Naive B cell (primary cell): ENCODE measurements at regions not wholly inside any gene's neighbourhood (a gene's known extent, or its start where the extent isn't known, plus 50 kb on each side); places are given as distances from the start of the nearest gene placed in this dataset.

Source experiments
- ATAC-seq, 2 donors: fragments of 150-1000 bp; cut with Tn5 transposase; 2 replicates each; pipeline ENCODE4 v1.10.0; 2021; ENCODE audit warnings: low read depth in 2 of 2, mild to moderate bottlenecking in 2 of 2, moderate library complexity in 2 of 2
- DNase-seq: peaks from one replicate; pipeline ENCODE4 v3.0.0; 2022
- H3K27ac Mint-ChIP-seq, 6 donors: one replicate each; pipeline ENCODE4 v1.8.0; 2020 to 2022; ENCODE audit warnings: mild to moderate bottlenecking in 6 of 6, mixed read lengths in 6 of 6, moderate library complexity in 5 of 6, inconsistent platforms in 2 of 6
- H3K27me3 Mint-ChIP-seq, 3 donors: one replicate each; pipeline ENCODE4 v1.8.0; 2021 to 2022; ENCODE audit warnings: mixed read lengths in 3 of 3, mild to moderate bottlenecking in 1 of 3
- H3K36me3 Mint-ChIP-seq, 2 donors: one replicate each; pipeline ENCODE4 v1.8.0; 2020 to 2022; ENCODE audit warnings: mixed read lengths in 2 of 2, inconsistent platforms in 1 of 2, mild to moderate bottlenecking in 1 of 2
- H3K4me1 Mint-ChIP-seq, 3 donors: one replicate each; pipeline ENCODE4 v1.8.0; 2020 to 2022; ENCODE audit warnings: mixed read lengths in 3 of 3, inconsistent platforms in 1 of 3, mild to moderate bottlenecking in 1 of 3, moderate library complexity in 1 of 3
- H3K4me3 Mint-ChIP-seq, 8 donors: one replicate each; pipeline ENCODE4 v1.8.0; 2020 to 2022; ENCODE audit warnings: mild to moderate bottlenecking in 8 of 8, mixed read lengths in 8 of 8, moderate library complexity in 8 of 8, inconsistent platforms in 2 of 8
- H3K9me3 Mint-ChIP-seq, 7 donors: one replicate each; pipeline ENCODE4 v1.8.0; 2020 to 2022; ENCODE audit warnings: mixed read lengths in 7 of 7, mild to moderate bottlenecking in 5 of 7, inconsistent platforms in 2 of 7, moderate library complexity in 1 of 7

GRCh38 chr7:136139417-136139816, 162.3 kb upstream of the MTPN start:
- Mint-ChIP-seq H3K27me3 (no peaks in the 10 kb centered on the region), H3K4me1 (no peaks in the 10 kb centered on the region)

DNA sequence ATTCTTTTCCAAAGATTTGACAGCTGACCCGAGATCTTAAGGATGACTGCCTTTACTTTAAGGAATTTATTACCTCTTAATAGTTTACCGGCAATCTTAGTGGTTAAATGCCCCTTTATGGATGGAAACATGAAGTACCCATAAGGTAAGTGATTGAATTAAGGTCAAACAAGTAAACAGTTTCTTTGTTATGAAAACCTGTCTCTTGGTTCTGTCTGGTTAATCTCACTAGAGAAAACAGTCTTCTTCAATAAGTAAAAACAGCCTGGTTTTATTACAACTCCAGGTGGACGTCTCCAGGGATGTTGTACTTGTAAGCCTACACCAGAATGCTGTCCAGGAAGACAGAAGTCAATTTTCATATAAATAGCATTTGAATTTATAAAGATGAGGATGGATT, 161.8 kb upstream of the MTPN start:
- Mint-ChIP-seq H3K4me3 (no peak overlapping the region), H3K4me1 (no peaks in the 10 kb centered on the region), H3K36me3 (no peaks in the 10 kb centered on the region), H3K27ac (no peak overlapping the region), H3K27me3 (no peaks in the 10 kb centered on the region), H3K9me3 (peaks cover 0 to 1% (median 0%) of the 10 kb centered on the region in 7 donors)
- DNase-seq (no peak), ATAC-seq (no peak)

More at GRCh38 chr7:136139417-136139816, 162.3 kb upstream of the MTPN start:
- no peak overlapping the region for H3K4me3 Mint-ChIP-seq
- H3K36me3 Mint-ChIP-seq, result no peaks in the 10 kb centered on the region
- DNase-seq (no peak), ATAC-seq (no peak)
- H3K27ac Mint-ChIP-seq, result no peak overlapping the region
- H3K9me3 Mint-ChIP-seq, result peaks cover 0 to 1% (median 0%) of the 10 kb centered on the region in 7 donors

DNA sequence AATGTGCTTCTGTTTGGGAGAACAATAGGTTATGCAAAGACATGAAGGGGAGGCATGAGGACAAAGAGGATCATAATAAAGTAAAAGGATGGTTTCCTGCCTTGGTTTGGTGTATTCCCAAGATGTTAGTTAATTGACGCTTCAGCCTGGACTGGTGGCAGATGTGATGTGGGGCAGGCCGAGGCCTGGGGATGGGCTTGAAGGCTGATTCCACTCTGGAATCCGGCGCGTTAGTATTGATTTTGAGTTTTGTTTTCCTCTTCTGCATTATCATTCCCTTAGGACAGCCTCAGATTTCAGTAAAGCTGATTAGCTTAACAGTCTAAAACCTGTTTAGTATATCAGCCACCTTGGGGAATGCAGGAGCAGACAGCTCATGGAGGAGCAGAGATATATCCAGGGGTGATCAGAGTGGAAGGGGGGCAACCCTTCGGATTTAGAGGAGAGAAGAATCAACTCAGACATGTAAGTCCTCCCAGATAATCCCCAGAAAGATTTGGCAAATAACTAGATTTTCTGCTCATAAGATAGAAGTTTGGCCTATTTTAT, 159.8 kb upstream of the MTPN start:
- no peak for DNase-seq
- H3K36me3 Mint-ChIP-seq, result peaks cover 0 to 4% of the 10 kb centered on the region in 2 donors
- no peaks in the 10 kb centered on the region for H3K27me3 Mint-ChIP-seq
- H3K4me3 Mint-ChIP-seq, result no peak overlapping the region
- peaks cover 0 to 1% (median 0%) of the 10 kb centered on the region in 7 donors for H3K9me3 Mint-ChIP-seq
- H3K27ac Mint-ChIP-seq, result no peak overlapping the region
- ATAC-seq, result no peak
- H3K4me1 Mint-ChIP-seq, result no peaks in the 10 kb centered on the region

DNA sequence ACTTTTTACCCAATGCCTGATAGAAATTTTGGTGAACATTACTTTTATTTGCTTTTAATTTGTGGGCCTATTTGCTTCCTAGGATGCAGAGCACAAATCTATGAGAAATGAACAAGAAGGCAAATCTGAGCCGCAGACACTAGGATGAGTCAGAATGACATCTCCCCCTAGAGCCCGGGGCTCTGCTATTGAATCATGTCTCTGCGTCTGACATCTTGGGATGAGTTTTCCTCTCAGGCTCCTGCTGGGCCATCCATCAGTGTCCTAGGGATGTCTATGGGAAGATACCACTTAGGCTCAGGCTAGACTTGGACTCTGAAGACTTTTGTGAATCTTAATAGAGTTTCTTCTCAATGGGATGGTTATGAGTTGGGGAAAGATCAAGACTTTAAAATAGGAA, 157.3 kb upstream of the MTPN start:
- no peaks in the 10 kb centered on the region for H3K9me3 Mint-ChIP-seq
- no peak overlapping the region for H3K27ac Mint-ChIP-seq
- no peak for ATAC-seq
- peaks cover 0 to 4% of the 10 kb centered on the region in 2 donors for H3K36me3 Mint-ChIP-seq
- DNase-seq, result no peak
- H3K4me1 Mint-ChIP-seq, result no peaks in the 10 kb centered on the region
- no peaks in the 10 kb centered on the region for H3K27me3 Mint-ChIP-seq
- no peak overlapping the region for H3K4me3 Mint-ChIP-seq

DNA sequence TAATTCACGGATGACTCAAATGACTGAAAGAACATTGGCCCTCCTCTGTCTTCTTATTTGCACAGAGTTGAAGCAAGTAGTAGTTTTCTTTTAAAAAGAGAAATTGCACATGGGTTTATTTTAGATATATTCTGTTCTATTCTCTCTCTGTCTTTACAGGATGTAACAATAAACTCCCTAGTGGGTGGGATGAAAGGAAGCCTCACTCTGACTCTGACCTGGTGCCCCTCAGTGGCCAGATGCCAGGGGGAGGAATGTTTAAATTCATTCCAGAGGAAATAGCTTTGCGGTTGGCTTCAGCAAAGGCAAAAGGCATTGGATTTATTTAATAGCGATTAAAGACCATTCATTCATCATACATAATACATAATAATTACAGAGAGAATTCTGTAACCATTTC, 156.4 kb upstream of the MTPN start:
- Mint-ChIP-seq H3K4me1 (no peaks in the 10 kb centered on the region), H3K4me3 (no peak overlapping the region), H3K27ac (no peak overlapping the region), H3K27me3 (no peaks in the 10 kb centered on the region), H3K36me3 (peaks cover 0 to 4% of the 10 kb centered on the region in 2 donors), H3K9me3 (no peaks in the 10 kb centered on the region)
- DNase-seq (no peak), ATAC-seq (no peak)

DNA sequence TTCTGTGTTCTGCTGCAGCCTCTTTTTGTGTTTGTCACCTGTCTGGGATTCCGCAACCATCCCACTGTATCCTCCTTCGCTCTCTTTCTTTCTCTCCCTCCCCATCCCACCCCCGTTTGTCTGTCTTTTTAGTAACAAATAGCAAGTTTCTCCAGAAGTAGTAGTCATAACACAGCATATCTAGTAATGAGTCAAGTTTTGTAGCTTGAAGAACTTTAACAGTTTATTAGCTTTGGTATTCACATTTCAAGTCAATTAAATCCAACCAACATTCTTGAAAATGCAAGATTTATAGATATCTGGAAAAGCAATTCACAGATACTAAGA, 154.1 kb upstream of the MTPN start:
- Mint-ChIP-seq H3K4me1 (no peaks in the 10 kb centered on the region), H3K27me3 (peaks cover 0 to 4% (median 0%) of the 10 kb centered on the region in 3 donors), H3K9me3 (peaks cover 0 to 4% (median 0%) of the 10 kb centered on the region in 7 donors), H3K4me3 (no peak overlapping the region), H3K27ac (no peak overlapping the region), H3K36me3 (peaks cover 0 to 4% of the 10 kb centered on the region in 2 donors)
- ATAC-seq, result no peak
- no peak for DNase-seq

- Mint-ChIP-seq H3K9me3 (peaks cover 0 to 4% (median 0%) of the 10 kb centered on the region in 7 donors), H3K27ac (no peak overlapping the region), H3K4me3 (no peak overlapping the region), H3K36me3 (peaks cover 0 to 4% of the 10 kb centered on the region in 2 donors), H3K27me3 (peaks cover 0 to 4% (median 0%) of the 10 kb centered on the region in 3 donors), H3K4me1 (no peaks in the 10 kb centered on the region)
- DNase-seq (no peak), ATAC-seq (no peak)
These were observed 153.5 kb upstream of the MTPN start for GRCh38 chr7:136130511-136131303.

- Mint-ChIP-seq H3K4me1 (no peaks in the 10 kb centered on the region), H3K4me3 (no peak overlapping the region), H3K9me3 (peaks cover 0 to 18% (median 6%) of the 10 kb centered on the region in 7 donors), H3K27ac (no peak overlapping the region), H3K27me3 (peaks cover 0 to 8% (median 0%) of the 10 kb centered on the region in 3 donors), H3K36me3 (peaks cover 0 to under 1% of the 10 kb centered on the region in 2 donors)
- DNase-seq (no peak), ATAC-seq (no peak)
These were observed 150.9 kb upstream of the MTPN start for GRCh38 chr7:136128050-136128449.

GRCh38 chr7:136123352-136123751, 146.2 kb upstream of the MTPN start:
- ATAC-seq, result no peak

GRCh38 chr7:136122026-136122425, 144.9 kb upstream of the MTPN start:
- Mint-ChIP-seq H3K27me3 (peaks cover 0 to 4% (median 0%) of the 10 kb centered on the region in 3 donors), H3K4me3 (no peak overlapping the region), H3K4me1 (no peaks in the 10 kb centered on the region), H3K27ac (no peak overlapping the region), H3K9me3 (peaks cover 0 to 14% (median 8%) of the 10 kb centered on the region in 7 donors), H3K36me3 (no peaks in the 10 kb centered on the region)
- no peak for DNase-seq
- ATAC-seq, result no peak

More at GRCh38 chr7:136123352-136123751, 146.2 kb upstream of the MTPN start:
- Mint-ChIP-seq H3K27me3 (peaks cover 0 to 7% (median 0%) of the 10 kb centered on the region in 3 donors), H3K9me3 (peaks cover 0 to 18% (median 8%) of the 10 kb centered on the region in 7 donors), H3K36me3 (no peaks in the 10 kb centered on the region), H3K27ac (no peak overlapping the region), H3K4me3 (no peak overlapping the region), H3K4me1 (no peaks in the 10 kb centered on the region)
- DNase-seq, result no peak

- H3K9me3 Mint-ChIP-seq, result peaks cover 0 to 9% (median 0%) of the 10 kb centered on the region in 7 donors
- H3K27ac Mint-ChIP-seq, result no peak overlapping the region
- DNase-seq (no peak), ATAC-seq (no peak)
- peaks cover 0 to 6% (median 4%) of the 10 kb centered on the region in 3 donors for H3K4me1 Mint-ChIP-seq
- H3K27me3 Mint-ChIP-seq, result peaks cover 0 to 10% (median 8%) of the 10 kb centered on the region in 3 donors
- H3K36me3 Mint-ChIP-seq, result peaks cover 6 to 9% of the 10 kb centered on the region in 2 donors
- no peak overlapping the region for H3K4me3 Mint-ChIP-seq
These were observed 140.4 kb upstream of the MTPN start for GRCh38 chr7:136117539-136117938.

DNA sequence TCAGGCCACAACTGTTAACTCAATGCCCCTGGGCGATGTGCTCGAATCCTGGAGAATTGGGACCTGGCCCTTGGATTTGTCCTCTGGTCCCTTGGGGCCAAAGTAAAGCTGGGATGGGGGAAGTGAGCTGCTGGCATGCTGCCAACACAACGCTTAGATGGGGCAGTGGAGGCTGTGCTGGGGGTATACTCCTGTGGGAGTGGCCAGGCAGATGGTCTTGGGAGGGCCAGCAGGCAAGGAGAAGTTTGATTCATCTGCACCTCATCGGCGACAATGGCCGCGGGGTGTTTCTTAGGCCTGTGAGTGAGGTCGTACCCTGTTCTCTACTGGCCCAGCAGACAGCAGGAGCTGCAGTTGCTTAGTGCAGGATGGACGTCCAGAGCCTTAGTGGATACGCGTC, 139.0 kb upstream of the MTPN start:
- peaks cover 0 to 9% (median 1%) of the 10 kb centered on the region in 7 donors for H3K9me3 Mint-ChIP-seq
- no peak overlapping the region for H3K4me3 Mint-ChIP-seq
- peaks cover 6 to 9% of the 10 kb centered on the region in 2 donors for H3K36me3 Mint-ChIP-seq
- H3K27ac Mint-ChIP-seq, result no peak overlapping the region
- no peak for DNase-seq
- H3K4me1 Mint-ChIP-seq, result peaks cover 0 to 6% (median 4%) of the 10 kb centered on the region in 3 donors
- no peak for ATAC-seq
- H3K27me3 Mint-ChIP-seq, result peaks cover 0 to 10% (median 8%) of the 10 kb centered on the region in 3 donors

GRCh38 chr7:136114966-136115762, 138.0 kb upstream of the MTPN start:
- H3K27me3 Mint-ChIP-seq, result peaks cover 0 to 10% (median 8%) of the 10 kb centered on the region in 3 donors
- peaks cover 6 to 9% of the 10 kb centered on the region in 2 donors for H3K36me3 Mint-ChIP-seq
- H3K4me1 Mint-ChIP-seq, result peaks cover 0 to 6% (median 4%) of the 10 kb centered on the region in 3 donors
- H3K4me3 Mint-ChIP-seq, result no peak overlapping the region
- no peak overlapping the region for H3K27ac Mint-ChIP-seq
- H3K9me3 Mint-ChIP-seq, result peaks cover 0 to 10% (median 6%) of the 10 kb centered on the region in 7 donors
- peak; percentile 9 for DNase-seq
- ATAC-seq, result peak in 1 of 2 donors; percentile 53
